GM23248 (cell line): ENCODE measurements at regions not wholly inside any gene's neighbourhood (a gene's known extent, or its start where the extent isn't known, plus 50 kb on each side); places are given as distances from the start of the nearest gene placed in this dataset.

Experiments
- DNase-seq: peaks from one replicate; pipeline ENCODE4 v3.0.0-alpha.2; 2015
- H2AFZ ChIP-seq: fragments of 200-600 bp; sonication (generic); 2 replicates; pipeline ENCODE4 v1.6.1; 2016; ENCODE audit warnings: antibody characterized with exemption
- H3F3A ChIP-seq: fragments of 200-600 bp; sonication (generic); 2 replicates; pipeline ENCODE4 v1.6.1; 2016; ENCODE audit warnings: mild to moderate bottlenecking, antibody characterized with exemption, mixed run types; ENCODE audit not compliant: insufficient read depth
- H3K27ac ChIP-seq: fragments of 200-600 bp; sonication (generic); 2 replicates; pipeline ENCODE4 v1.5.1; 2016; ENCODE audit warnings: mild to moderate bottlenecking
- H3K27me3 ChIP-seq: fragments of 200-600 bp; sonication (generic); replicated peaks from 2 replicates; pipeline ENCODE4 v1.6.1; 2016; ENCODE audit warnings: mild to moderate bottlenecking; ENCODE audit not compliant: insufficient read depth
- H3K36me3 ChIP-seq: fragments of 200-600 bp; sonication (generic); 2 replicates; pipeline ENCODE4 v1.6.1; 2016; ENCODE audit warnings: low read depth, mild to moderate bottlenecking
- H3K4me1 ChIP-seq: fragments of 200-600 bp; sonication (generic); 2 replicates; pipeline ENCODE4 v1.6.1; 2016; ENCODE audit warnings: mild to moderate bottlenecking; ENCODE audit not compliant: insufficient read depth
- H3K4me2 ChIP-seq: fragments of 200-600 bp; sonication (generic); one replicate; pipeline ENCODE4 v1.6.1; 2016; ENCODE audit warnings: mild to moderate bottlenecking; ENCODE audit not compliant: unreplicated experiment
- H3K4me3 ChIP-seq: fragments of 200-600 bp; sonication (generic); 2 replicates; pipeline ENCODE4 v1.5.1; 2016; ENCODE audit warnings: mild to moderate bottlenecking
- H3K79me2 ChIP-seq: fragments of 200-600 bp; sonication (generic); 2 replicates; pipeline ENCODE4 v1.6.1; 2016; ENCODE audit warnings: mild to moderate bottlenecking; ENCODE audit not compliant: insufficient read depth
- H3K9ac ChIP-seq: fragments of 200-600 bp; sonication (generic); 2 replicates; pipeline ENCODE4 v1.6.1; 2016; ENCODE audit warnings: mild to moderate bottlenecking
- H3K9me2 ChIP-seq: fragments of 200-600 bp; sonication (generic); 2 replicates; pipeline ENCODE4 v1.6.1; 2016; ENCODE audit warnings: mixed run types, mild to moderate bottlenecking, moderate library complexity; ENCODE audit not compliant: insufficient read depth
- H3K9me3 ChIP-seq: fragments of 200-600 bp; sonication (generic); one replicate; pipeline ENCODE4 v1.6.1; 2017; ENCODE audit warnings: low read depth
- H4K20me1 ChIP-seq: fragments of 200-600 bp; sonication (generic); 2 replicates; pipeline ENCODE4 v1.6.0; 2016; ENCODE audit not compliant: insufficient read depth
- EZH2 ChIP-seq: fragments of 200-600 bp; sonication (generic); IDR thresholded peaks from 2 replicates; pipeline ENCODE4 v1.6.1; 2018; ENCODE audit warnings: antibody characterized with exemption, mild to moderate bottlenecking; ENCODE audit not compliant: insufficient read depth, poor library complexity, severe bottlenecking
- EZH2phosphoT487 ChIP-seq: fragments of 200-600 bp; sonication (generic); IDR thresholded peaks from 2 replicates; pipeline ENCODE4 v1.6.1; 2018; ENCODE audit warnings: antibody characterized with exemption, moderate library complexity, mild to moderate bottlenecking, low read depth; ENCODE audit not compliant: insufficient read depth
- WGBS, 2 experiments: methylation state at CpG; one replicate each; pipeline ENCODE4 v1.1.6; 2015 to 2017; ENCODE audit warnings: low lambda C conversion rate in 2 of 2, low coverage in 1 of 2; ENCODE audit errors: missing lambda C conversion rate in 2 of 2; 5-methylcytosine and 5-hydroxymethylcytosine counted together
- in situ Hi-C: fragments of 300-500 bp; cut with MboI; formaldehyde crosslinking; loops from 2 replicates; pipeline ENCODE4 v1.15.0; 2020

DNA sequence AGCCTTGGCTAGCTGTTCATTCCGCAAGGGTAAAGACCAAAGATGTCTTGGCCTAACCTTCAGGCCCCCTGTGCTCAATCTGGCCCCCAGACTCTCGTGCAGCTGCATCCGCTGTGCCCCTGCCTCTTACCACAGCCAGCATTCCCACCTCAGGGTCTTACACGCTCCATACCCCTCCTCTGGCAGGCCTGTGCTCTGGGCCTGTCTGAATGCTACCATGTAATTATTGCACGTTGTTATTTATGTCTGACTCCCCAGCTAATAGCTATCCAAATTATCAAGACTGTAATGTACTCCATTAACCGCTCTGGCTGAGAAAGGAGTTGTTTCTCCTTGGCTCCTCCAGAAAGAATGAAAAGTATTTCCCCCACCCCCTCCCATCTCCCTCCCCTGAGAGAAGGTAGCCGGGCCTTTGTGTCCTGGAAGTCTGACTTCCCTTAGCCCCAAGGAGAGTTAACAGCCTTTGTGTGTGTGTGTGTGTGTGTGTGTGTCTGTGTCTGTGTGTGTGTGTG is 54.5 kb upstream of the UBE2E1 start:
- DNase-seq = no peak

DNA sequence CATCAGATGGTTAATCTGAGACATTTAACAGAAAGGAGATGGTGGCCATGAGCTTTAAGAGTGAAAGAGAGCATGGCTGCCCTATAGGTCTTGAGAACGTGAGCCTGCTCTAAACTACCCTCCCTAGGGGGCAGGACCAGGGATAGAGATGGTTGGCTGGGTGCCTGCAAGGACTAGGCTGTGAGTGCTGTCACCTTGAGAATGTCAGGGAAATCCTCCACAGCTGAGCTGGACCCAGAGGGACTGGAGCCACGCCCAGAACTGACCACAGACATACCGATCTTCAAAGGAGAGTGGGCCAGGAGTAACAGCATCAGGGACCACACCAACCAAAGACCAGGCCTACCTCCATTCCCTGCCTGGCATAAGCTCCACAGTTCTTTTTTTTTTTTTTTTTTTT is 53.6 kb upstream of the UBE2E1 start:
- Histone ChIP-seq H3K4me3 (no peak overlapping the region), H3K9ac (no peak overlapping the region), H2AFZ (no peak overlapping the region), H4K20me1 (no peaks in the 10 kb centered on the region), H3K4me1 (no peaks in the 10 kb centered on the region), H3K27ac (no peak overlapping the region), H3K9me2 (no peaks in the 10 kb centered on the region), H3K9me3 (no peaks in the 10 kb centered on the region), H3K79me2 (no peaks in the 10 kb centered on the region), H3K36me3 (no peaks in the 10 kb centered on the region), H3K4me2 (no peak overlapping the region), H3K27me3 (no peaks in the 10 kb centered on the region), H3F3A (no peaks in the 10 kb centered on the region)
- no peak for DNase-seq
- in situ Hi-C loops = no loop called here
- TF ChIP-seq EZH2 (no peak), EZH2phosphoT487 (no peak)
- 82 to 87% methylated on average over 3 of the region's 3 CpGs for WGBS, 2 experiments

More for the DNA sequence above, 54.5 kb upstream of the UBE2E1 start:
- no peak overlapping the region; the same call in 1 of the 2 replicates for H2AFZ ChIP-seq
- no peak overlapping the region for H3K4me2 ChIP-seq
- H3K27ac ChIP-seq = no peak overlapping the region
- no peaks in the 10 kb centered on the region for H3K79me2 ChIP-seq
- no peaks in the 10 kb centered on the region for H4K20me1 ChIP-seq
- 79 to 84% methylated on average over 7 of the region's 7 CpGs for WGBS, 2 experiments
- no peak overlapping the region for H3K4me3 ChIP-seq
- no peaks in the 10 kb centered on the region for H3K36me3 ChIP-seq
- H3K9me3 ChIP-seq = no peaks in the 10 kb centered on the region
- H3K4me1 ChIP-seq = no peaks in the 10 kb centered on the region
- no peaks in the 10 kb centered on the region for H3K27me3 ChIP-seq
- TF ChIP-seq EZH2 (no peak), EZH2phosphoT487 (no peak)
- H3K9me2 ChIP-seq = no peaks in the 10 kb centered on the region
- no peaks in the 10 kb centered on the region for H3F3A ChIP-seq
- no peak overlapping the region for H3K9ac ChIP-seq
- in situ Hi-C loops = no loop called here

DNA sequence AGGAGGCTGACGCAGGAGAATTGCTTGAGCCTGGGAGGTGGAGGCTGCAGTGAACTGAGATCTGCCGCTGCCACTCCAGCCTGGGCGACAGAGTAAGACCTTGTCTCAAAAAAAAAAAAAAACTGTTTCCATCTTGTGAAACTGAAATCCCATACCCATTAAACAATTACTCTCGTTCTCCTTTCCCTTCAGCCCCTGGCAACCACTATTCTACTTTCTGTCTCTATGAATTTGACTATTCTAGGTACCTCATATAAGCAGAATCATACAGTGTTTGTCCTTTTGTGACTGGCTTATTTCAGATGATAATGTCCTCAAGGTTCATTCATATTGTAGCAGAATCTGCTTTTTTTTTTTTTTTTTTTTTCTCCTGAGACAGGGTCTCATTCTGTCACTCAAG is 51.5 kb upstream of the UBE2E1 start:
- Histone ChIP-seq H3K9me3 (no peaks in the 10 kb centered on the region), H3K79me2 (no peaks in the 10 kb centered on the region), H3K4me3 (no peak overlapping the region), H2AFZ (no peak overlapping the region), H3K27me3 (no peaks in the 10 kb centered on the region), H3K36me3 (no peaks in the 10 kb centered on the region), H3K4me1 (no peaks in the 10 kb centered on the region), H3K9ac (no peak overlapping the region), H3K9me2 (no peaks in the 10 kb centered on the region), H4K20me1 (no peaks in the 10 kb centered on the region), H3K4me2 (no peak overlapping the region), H3F3A (no peaks in the 10 kb centered on the region), H3K27ac (no peak overlapping the region)
- 93 to 94% methylated on average over 4 of the region's 4 CpGs for WGBS, 2 experiments
- no peak for TF ChIP-seq EZH2
- no peak for TF ChIP-seq EZH2phosphoT487
- no peak for DNase-seq
- in situ Hi-C loops = no loop called here
